ENCODE measurements at regions not wholly inside any gene's neighbourhood (a gene's known extent, or its start where the extent isn't known, plus 50 kb on each side); places are given as distances from the start of the nearest gene placed in this dataset.

DNA sequence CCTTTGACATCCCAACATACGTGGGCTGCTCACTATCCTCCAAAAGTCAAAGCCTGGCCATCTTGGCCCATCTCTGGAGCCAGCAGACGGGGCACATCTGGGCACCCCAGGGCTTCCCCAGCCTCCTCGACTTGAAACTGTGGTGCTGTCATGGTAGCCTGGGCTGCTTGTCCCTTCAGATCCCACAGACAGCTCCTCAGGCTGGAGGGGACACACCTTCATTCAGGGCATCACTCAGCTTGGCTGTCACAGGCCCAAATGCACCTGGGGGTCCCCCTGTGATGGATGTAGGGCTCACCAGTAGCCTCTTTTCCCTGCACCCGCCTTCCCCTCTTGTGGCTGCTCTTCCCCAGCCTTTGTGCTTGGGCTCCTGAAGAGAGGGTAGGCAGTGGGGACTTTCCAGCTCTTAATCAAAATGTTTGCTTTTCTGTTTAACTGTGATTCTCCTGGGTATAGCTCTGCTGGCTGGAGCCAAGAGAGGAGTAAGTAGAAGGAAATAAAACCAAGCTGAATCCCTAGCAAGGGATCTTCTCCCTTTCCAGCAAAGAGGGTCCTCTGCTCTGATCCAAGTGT, 92.3 kb downstream of the GYPC start:
- H3K27me3 ChIP-seq (replicated peaks; ENCODE audit: insufficient read depth, low read depth, low read length, poor library complexity) = no peaks in the 10 kb centered on the region
- POLR2A ChIA-PET (ENCODE audit: low non-redundant PET) = no interaction called here
- no peaks in the 10 kb centered on the region for H3K9me3 ChIP-seq (ENCODE audit: low read depth, low read length, poor library complexity, severe bottlenecking)
- no peaks in the 10 kb centered on the region for H3K4me1 ChIP-seq (ENCODE audit: insufficient read depth, low read length, poor library complexity, severe bottlenecking)
- TF ChIP-seq EZH2 (IDR thresholded peaks at IDR 0.05; ENCODE audit: borderline replicate concordance, low read depth, low read length, poor library complexity, severe bottlenecking) = no peak
- TF ChIP-seq, protein P1, sequence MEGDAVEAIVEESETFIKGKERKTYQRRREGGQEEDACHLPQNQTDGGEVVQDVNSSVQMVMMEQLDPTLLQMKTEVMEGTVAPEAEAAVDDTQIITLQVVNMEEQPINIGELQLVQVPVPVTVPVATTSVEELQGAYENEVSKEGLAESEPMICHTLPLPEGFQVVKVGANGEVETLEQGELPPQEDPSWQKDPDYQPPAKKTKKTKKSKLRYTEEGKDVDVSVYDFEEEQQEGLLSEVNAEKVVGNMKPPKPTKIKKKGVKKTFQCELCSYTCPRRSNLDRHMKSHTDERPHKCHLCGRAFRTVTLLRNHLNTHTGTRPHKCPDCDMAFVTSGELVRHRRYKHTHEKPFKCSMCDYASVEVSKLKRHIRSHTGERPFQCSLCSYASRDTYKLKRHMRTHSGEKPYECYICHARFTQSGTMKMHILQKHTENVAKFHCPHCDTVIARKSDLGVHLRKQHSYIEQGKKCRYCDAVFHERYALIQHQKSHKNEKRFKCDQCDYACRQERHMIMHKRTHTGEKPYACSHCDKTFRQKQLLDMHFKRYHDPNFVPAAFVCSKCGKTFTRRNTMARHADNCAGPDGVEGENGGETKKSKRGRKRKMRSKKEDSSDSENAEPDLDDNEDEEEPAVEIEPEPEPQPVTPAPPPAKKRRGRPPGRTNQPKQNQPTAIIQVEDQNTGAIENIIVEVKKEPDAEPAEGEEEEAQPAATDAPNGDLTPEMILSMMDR (conservative IDR thresholded peaks at IDR 0.05; ENCODE audit: low read depth, low read length) = no peak
- BruUV-seq (replicated peaks) = no TSS peak
- DNase-seq (ENCODE audit: low spot score) = no peak
- H3K4me3 ChIP-seq (ENCODE audit: low read depth, low read length, poor library complexity, severe bottlenecking) = no peak overlapping the region
- CTCF ChIA-PET = no interaction called here
- intact Hi-C loops (cut with micrococcal nuclease; ENCODE audit: unreplicated experiment) = no loop called here
- H3K36me3 ChIP-seq (ENCODE audit: insufficient read depth, low read length, poor library complexity, severe bottlenecking) = no peaks in the 10 kb centered on the region
- no peak overlapping the region for H3K27ac ChIP-seq (ENCODE audit: low read depth, low read length, poor library complexity, severe bottlenecking)

DNA sequence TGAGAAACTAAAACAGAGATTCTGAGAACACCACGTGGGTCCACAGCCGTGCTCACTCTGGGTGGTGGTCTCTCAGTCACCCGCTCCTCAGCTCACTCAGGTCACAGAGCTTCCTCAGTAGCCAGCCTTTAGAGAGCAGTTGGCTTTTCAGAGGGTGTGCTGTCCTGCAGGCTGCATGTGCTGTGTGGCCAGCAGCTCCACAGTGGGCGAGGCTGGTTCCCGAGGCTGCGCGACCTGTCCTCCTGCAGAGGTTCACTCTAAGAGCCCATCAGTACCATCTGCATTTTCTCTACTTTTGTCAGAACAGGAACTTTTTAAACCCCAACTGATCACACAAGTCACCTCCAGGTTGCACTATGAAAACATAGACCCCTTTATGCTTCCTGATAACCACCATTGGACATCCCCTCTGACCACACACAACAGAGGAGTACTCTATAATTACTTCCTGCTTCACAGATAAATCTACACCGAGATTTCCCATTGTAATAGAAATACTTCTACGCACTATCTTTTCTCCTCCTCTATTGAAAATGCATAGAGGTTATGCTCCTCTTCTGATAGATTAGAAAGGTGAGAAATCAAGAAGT, 93.1 kb downstream of the GYPC start:
- no peak for DNase-seq (ENCODE audit: low spot score)
- ChIA-PET CTCF (no interaction called here), POLR2A (ENCODE audit: low non-redundant PET) (no interaction called here)
- H3K9me3 ChIP-seq (ENCODE audit: low read depth, low read length, poor library complexity, severe bottlenecking) = no peaks in the 10 kb centered on the region
- H3K27me3 ChIP-seq (replicated peaks; ENCODE audit: insufficient read depth, low read depth, low read length, poor library complexity) = no peaks in the 10 kb centered on the region
- no TSS peak for BruUV-seq (replicated peaks)
- H3K4me1 ChIP-seq (ENCODE audit: insufficient read depth, low read length, poor library complexity, severe bottlenecking) = no peaks in the 10 kb centered on the region
- H3K4me3 ChIP-seq (ENCODE audit: low read depth, low read length, poor library complexity, severe bottlenecking) = no peak overlapping the region
- no peaks in the 10 kb centered on the region for H3K36me3 ChIP-seq (ENCODE audit: insufficient read depth, low read length, poor library complexity, severe bottlenecking)
- no peak overlapping the region for H3K27ac ChIP-seq (ENCODE audit: low read depth, low read length, poor library complexity, severe bottlenecking)
- no peak for TF ChIP-seq EZH2 (IDR thresholded peaks at IDR 0.05; ENCODE audit: borderline replicate concordance, low read depth, low read length, poor library complexity, severe bottlenecking)
- TF ChIP-seq, protein P1 (conservative IDR thresholded peaks at IDR 0.05; ENCODE audit: low read depth, low read length) = no peak
- intact Hi-C loops (cut with micrococcal nuclease; ENCODE audit: unreplicated experiment) = no loop called here

DNA sequence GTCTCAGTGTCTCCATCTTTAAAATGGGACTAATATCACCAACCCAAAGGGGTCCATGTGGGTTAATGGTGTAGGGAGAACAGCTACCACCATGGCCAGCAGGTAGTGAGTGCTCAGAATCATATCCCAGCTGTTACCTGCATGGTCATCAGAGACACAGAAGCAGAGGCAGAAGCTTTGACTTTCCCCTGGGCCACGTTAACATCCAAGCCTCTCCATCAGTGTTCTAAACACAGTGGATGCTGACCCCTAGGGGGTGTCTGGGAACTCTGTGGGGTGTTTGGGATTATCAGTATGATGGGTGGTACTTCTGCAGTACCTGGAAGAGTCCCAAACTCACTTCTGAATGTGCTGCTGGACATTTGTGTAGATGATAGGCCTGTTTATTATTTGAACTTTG, 93.6 kb downstream of the GYPC start:
- TF ChIP-seq, protein P1 (conservative IDR thresholded peaks at IDR 0.05; ENCODE audit: low read depth, low read length) = 0 out of 2 replicates have a peak, but pooled peaks have one; percentile 15
- no peak for TF ChIP-seq EZH2 (IDR thresholded peaks at IDR 0.05; ENCODE audit: borderline replicate concordance, low read depth, low read length, poor library complexity, severe bottlenecking)
- CTCF ChIA-PET = no interaction called here

More for the DNA sequence above, 93.6 kb downstream of the GYPC start:
- no peaks in the 10 kb centered on the region for H3K9me3 ChIP-seq (ENCODE audit: low read depth, low read length, poor library complexity, severe bottlenecking)
- peak; percentile 4 for DNase-seq (ENCODE audit: low spot score)
- no peaks in the 10 kb centered on the region for H3K4me1 ChIP-seq (ENCODE audit: insufficient read depth, low read length, poor library complexity, severe bottlenecking)
- no peaks in the 10 kb centered on the region for H3K27me3 ChIP-seq (replicated peaks; ENCODE audit: insufficient read depth, low read depth, low read length, poor library complexity)
- no peak overlapping the region for H3K4me3 ChIP-seq (ENCODE audit: low read depth, low read length, poor library complexity, severe bottlenecking)
- POLR2A ChIA-PET (ENCODE audit: low non-redundant PET) = no interaction called here
- no TSS peak for BruUV-seq (replicated peaks)
- H3K27ac ChIP-seq (ENCODE audit: low read depth, low read length, poor library complexity, severe bottlenecking) = no peak overlapping the region
- intact Hi-C loops (cut with micrococcal nuclease; ENCODE audit: unreplicated experiment) = no loop called here
- H3K36me3 ChIP-seq (ENCODE audit: insufficient read depth, low read length, poor library complexity, severe bottlenecking) = no peaks in the 10 kb centered on the region

All from A673 (cell line).